ENCODE measurements at regions not wholly inside any gene's neighbourhood (a gene's known extent, or its start where the extent isn't known, plus 50 kb on each side); places are given as distances from the start of the nearest gene placed in this dataset.
"Not testable (repeated sequence)": the region's sequence is repeated elsewhere in the genome, so short reads cannot be mapped to it uniquely, and the experiment has no call there.

GRCh38 chr9:124124729-124125650, 113.4 kb downstream of the LHX2 start:
- no peak for DNase-seq (ENCODE audit: low read depth in 2 of 3, low spot score in 1 of 3)

GRCh38 chr9:124125651-124125977, 114.0 kb downstream of the LHX2 start:
- no peak for DNase-seq (ENCODE audit: low read depth in 2 of 3, low spot score in 1 of 3)

- peak; percentile 60 to 81 (median 71) for DNase-seq (ENCODE audit: low read depth in 2 of 3, low spot score in 1 of 3)
Observed at GRCh38 chr9:124126648-124127646, 115.4 kb downstream of the LHX2 start.

- DNase-seq (ENCODE audit: low read depth in 2 of 3, low spot score in 1 of 3): no peak
Observed at GRCh38 chr9:124128568-124129166, 117.1 kb downstream of the LHX2 start.

GRCh38 chr9:124130277-124131075, 118.9 kb downstream of the LHX2 start:
- no peak for DNase-seq (ENCODE audit: low read depth in 2 of 3, low spot score in 1 of 3)

GRCh38 chr9:124131518-124131917, 120.0 kb downstream of the LHX2 start:
- not testable (repeated sequence) for DNase-seq (ENCODE audit: low read depth in 2 of 3, low spot score in 1 of 3)

- no peak for DNase-seq (ENCODE audit: low read depth in 2 of 3, low spot score in 1 of 3)
Observed at GRCh38 chr9:124132671-124133147, 121.1 kb downstream of the LHX2 start.

- no peak for DNase-seq (ENCODE audit: low read depth in 2 of 3, low spot score in 1 of 3)
Observed at GRCh38 chr9:124133727-124134126, 122.2 kb downstream of the LHX2 start.

GRCh38 chr9:124134526-124134925, 123.0 kb downstream of the LHX2 start:
- DNase-seq (ENCODE audit: low read depth in 2 of 3, low spot score in 1 of 3): no peak

GRCh38 chr9:124135813-124136365, 121.9 kb upstream of the NEK6 start:
- no peak for DNase-seq (ENCODE audit: low read depth in 2 of 3, low spot score in 1 of 3)

- DNase-seq (ENCODE audit: low read depth in 2 of 3, low spot score in 1 of 3): no peak
Observed at GRCh38 chr9:124137009-124137943, 120.5 kb upstream of the NEK6 start.

- no peak for DNase-seq (ENCODE audit: low read depth in 2 of 3, low spot score in 1 of 3)
Observed at GRCh38 chr9:124137944-124138335, 119.8 kb upstream of the NEK6 start.

GRCh38 chr9:124139001-124139400, 118.7 kb upstream of the NEK6 start:
- no peak for DNase-seq (ENCODE audit: low read depth in 2 of 3, low spot score in 1 of 3)

GRCh38 chr9:124140941-124141568, 116.7 kb upstream of the NEK6 start:
- no peak for DNase-seq (ENCODE audit: low read depth in 2 of 3, low spot score in 1 of 3)

GRCh38 chr9:124144561-124145123, 113.1 kb upstream of the NEK6 start:
- DNase-seq (ENCODE audit: low read depth in 2 of 3, low spot score in 1 of 3): not testable (repeated sequence)

- DNase-seq (ENCODE audit: low read depth in 2 of 3, low spot score in 1 of 3): no peak
Observed at GRCh38 chr9:124146031-124146561, 111.7 kb upstream of the NEK6 start.

GRCh38 chr9:124149992-124150391, 107.8 kb upstream of the NEK6 start:
- DNase-seq (ENCODE audit: low read depth in 2 of 3, low spot score in 1 of 3): no peak

GRCh38 chr9:124163760-124164255, 93.9 kb upstream of the NEK6 start:
- DNase-seq (ENCODE audit: low read depth in 2 of 3, low spot score in 1 of 3): no peak
